NCI-H2171 (cell line): ENCODE measurements at regions not wholly inside any gene's neighbourhood (a gene's known extent, or its start where the extent isn't known, plus 50 kb on each side); places are given as distances from the start of the nearest gene placed in this dataset.

Experiments used
- DNase-seq: peaks from one replicate; lab custom pipeline; 2025; lab: John Stamatoyannopoulos, UW

DNA sequence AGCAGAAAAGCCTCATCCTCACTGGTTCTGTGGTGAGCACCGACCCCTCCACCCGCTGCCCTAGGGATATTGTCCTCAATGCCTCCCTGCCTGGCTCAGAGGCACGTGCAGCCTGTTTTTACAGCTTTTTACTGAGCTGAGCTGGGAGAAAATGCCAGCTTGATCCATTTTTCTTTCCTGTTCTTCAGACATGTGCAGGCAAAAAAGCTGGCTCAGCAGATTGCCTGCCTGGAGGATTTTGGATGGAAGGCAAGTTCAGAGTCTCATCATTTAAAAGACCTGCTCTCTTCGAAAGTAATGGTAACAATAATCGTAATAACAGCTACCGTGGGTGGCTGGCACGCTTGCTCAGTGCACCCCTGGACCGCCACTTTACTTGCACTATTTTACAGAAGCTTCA lies 135.0 kb upstream of the SMIM23 start:
- DNase-seq, result no peak

DNA sequence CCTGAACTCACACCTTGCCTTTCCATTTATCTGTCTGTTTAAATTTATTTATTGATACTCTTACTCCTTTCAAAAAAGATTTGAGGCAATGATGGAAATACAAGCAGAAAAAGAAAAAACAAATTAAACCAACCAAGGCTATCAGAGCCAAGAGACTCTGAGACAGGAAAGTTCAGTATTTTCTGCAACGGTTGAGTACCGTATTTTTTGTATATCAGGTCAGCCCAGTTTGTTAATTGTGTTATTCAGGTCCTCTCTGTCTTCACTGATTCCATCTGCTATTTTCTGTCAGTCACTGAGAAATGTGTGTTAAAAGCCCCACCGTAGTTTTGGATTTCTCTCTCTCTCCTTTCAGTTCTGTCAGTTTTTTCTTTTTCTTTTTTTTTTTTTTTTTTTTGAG lies 134.5 kb upstream of the SMIM23 start:
- DNase-seq, result no peak

DNA sequence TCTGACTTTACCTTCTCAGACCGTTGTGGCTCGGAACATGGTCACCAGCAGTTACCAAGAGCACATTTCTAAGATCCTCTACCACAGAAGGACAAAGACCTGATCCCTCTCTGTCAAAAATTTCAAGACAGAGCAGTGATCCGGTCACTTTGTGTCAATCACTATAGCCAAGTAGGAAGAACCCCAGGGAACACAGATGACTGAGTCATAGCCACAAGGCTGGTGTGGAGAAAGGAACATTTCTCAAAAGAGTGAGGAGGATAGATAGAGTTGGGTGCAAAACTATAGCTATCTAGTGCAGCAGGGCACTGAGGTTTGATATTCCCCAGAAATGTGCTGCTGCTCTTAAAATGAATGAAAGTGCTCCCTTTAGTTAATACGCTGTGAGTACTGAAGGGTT lies 130.7 kb upstream of the SMIM23 start:
- DNase-seq, result no peak

DNA sequence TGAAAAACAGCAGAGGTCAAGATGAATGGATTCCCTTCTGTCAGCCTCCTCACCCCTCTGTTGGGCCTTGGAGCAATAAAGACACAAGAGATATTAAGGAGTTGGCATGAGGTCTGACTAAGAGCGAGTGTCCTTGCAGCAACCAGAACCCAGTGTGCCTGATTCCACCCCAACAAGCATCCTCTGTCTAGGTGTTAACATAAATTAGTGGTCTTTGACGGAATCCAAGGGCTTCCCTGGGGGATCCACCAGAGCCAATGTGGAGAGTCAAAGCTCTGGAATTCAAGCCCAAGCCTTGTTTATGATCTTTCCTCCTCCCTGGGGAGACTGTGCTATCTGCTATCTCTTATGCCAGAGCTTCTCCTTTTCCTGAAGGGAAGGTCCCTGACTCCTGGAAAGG lies 128.1 kb upstream of the SMIM23 start:
- no peak for DNase-seq

DNA sequence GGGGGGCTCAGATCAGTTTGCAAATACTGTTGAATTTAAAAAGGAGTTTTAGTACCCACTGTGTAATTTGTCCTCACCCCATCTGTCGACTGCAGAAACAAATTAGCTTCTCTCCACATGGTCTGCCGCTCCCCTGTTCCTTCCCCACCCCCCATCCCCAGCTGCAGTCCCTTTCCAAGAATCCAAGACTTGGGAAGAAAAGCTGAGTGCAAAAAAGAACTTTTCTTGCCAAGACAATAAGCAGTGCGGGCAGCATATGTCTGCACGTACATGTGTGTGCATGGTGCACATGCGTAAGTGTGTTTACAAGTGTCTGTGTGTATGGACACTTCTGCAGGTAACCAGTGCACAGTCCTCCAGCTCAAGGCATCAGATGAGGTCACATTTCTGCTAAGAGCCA lies 125.7 kb upstream of the SMIM23 start:
- DNase-seq, result no peak

DNA sequence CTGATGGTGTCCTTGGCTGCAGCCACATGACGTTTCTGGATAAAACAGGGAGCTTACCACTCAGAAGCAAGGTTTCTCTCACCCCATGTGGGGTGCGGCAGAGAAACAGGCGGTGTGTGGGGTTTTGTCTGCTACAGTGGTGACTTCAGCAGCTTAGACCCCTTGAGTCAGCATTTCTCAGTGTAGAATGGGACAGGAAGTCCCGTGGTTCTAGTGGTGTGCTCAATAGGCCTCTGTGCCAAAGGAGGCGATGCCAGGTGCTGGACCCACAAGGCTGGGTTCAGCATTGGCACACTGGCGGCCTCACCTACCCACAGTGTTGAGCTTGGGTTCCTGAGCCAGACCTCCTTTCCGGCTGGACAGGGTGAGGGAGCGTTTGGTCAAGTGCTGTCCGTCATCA lies 125.2 kb upstream of the SMIM23 start:
- no peak for DNase-seq

DNA sequence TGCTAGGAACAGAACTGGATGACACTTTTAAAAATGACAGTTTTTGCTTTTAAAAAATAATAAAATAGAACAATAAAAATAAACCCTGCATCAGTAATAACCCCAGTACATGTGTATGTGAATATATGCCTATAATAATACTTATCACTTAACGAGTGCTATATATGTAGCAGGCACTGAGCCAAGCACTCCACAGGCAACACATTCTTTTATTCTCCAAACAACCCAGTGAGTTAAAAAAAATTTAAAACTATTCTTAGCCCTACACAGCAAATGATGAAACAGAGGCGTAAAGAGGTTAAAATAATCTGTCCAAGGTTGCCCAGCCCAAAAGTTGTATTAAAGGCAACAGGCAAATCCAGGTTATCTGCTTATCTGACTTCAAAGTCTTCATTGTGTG lies 124.5 kb upstream of the SMIM23 start:
- no peak for DNase-seq

DNA sequence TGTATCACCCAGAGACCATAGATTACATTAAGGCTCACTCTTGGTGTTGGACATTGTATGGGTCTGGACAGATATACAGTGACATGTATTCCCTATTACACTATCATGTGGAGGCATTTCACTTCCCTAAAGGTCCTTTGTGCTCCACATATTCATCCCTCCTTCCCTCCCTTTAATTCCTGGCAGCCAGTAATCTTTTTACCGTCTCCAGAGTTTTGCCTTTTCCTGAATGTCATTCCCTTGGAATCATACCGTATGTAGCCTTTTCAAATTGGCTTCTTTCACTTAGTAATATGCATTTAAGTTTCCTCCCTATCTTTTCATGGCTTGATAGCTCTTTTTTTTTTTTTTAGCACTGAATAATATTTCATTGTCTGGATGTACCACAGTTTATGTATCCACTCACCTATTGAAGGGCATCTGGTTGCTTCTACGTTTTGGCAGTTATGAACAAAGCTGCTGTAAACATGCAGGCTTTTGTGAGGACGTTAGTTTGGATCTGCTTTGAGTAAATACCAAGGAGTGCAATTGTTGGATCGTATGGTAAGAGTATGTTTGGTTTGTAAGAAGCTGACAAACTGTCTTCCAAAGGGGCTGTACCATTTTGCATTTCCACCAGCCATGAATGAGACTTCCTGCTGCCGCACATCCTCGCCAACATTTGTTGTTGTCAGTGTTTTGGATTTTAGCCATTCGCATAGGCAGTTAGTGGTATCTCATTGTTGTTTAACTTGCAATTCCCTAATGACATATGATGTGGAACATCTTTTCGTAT lies 122.1 kb upstream of the SMIM23 start:
- DNase-seq, result no peak

DNA sequence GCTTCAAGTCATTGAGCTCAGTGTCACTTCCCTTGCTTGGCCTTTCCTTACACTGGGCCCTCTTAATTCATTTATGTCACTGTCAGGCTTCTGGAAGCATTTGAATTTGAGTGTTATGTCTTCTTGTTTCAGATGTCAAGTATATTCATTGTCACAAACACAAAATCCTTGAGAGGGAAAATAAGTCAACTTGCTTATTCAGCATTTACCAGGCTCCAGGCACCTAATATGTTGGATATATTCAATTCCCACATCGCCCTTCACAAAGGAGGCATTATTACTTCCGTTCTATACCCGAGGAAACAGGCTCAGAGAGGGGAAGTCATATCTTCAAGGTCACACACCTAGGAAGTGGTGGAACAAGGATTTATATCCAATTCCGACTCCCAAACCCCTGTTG lies 121.1 kb upstream of the SMIM23 start:
- DNase-seq, result no peak

DNA sequence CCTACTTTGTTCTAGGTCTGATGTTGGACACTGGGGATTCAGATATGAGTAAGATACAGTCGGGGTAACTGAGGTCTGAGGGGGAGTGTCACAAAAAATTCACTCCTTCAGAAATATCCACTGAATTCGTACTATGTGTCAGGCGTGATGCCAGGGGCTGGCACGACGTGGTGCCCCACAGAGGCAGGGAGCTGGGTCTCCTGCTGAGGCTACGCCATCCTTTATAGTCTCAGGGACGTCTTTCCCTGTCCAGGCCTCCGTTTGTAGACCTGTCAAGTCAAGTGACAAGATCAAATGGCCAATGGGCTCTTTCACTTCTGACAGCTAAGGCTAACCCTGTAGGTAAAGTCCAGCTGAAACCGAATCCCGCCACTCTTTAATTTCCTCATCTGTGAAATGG lies 118.8 kb upstream of the SMIM23 start:
- DNase-seq, result no peak

DNA sequence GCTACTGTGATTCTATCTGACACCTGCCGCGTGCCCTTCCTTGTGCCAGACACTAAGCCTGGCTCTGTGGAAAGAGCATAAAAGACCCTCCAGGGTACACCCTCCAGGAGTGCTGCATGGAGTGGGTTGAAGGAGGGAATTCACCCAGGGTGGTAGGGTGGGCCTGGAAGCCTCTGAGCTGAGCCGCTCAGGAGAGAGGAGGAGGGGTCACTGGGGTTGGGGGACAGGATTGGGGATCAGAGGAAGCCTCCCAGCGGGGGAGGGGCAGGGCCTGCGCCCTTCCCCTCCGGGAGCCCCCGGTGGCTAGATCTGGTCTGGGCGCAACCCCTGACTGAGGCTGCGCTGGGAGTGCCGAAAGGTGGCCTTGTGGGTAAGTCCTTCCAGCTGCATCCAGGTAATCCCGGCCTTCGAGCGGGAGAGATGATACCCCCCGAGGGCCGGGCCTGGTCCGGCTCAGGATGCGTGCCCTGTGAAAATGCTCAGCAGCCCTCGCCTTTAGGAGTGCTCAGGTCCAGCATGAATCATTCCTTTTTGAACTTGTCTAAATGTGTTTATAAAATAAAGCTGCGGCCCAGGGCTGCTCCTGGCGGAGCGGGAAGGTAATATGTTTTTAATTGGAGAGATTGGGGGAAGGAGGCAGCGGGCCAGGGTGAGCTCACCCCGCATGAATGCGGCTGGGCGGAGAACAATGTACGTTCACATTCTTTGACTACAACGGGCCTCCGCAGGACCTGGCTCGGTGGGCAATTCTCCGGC lies 118.1 kb upstream of the SMIM23 start:
- no peak for DNase-seq

DNA sequence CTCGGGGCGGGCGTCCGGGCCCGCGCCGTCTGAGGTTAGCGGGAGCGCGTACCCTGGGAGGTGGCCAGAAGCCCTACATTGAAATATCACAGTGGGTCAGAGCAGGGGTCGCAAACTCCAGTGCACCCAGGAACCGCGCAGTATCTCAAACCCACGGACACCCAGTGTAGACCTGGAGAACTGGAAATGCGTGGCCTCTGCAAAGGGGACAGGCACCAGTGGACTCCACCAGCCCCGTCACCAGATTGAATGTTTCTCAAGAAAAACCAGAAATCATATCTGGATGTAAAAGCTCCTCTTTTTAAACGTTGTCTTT lies 117.6 kb upstream of the SMIM23 start:
- no peak for DNase-seq

DNA sequence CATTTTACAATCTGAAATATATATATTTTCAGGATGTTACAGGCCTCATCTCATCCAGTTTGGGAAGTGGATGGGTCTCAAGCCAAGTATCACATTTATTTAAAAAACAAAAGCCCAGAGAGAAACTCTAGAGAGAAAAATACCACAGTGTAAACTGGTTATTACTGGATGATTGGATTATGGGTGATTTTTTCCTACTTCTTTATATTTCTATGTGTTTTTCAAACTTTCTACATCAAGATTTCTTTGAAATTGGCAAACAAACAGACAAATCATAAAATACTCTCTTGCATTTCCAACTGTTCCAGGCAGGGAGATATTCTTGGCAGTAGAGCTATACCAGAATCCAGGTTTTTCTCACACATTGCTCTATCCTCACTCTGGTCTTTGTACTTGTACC lies 116.0 kb upstream of the SMIM23 start:
- no peak for DNase-seq

DNA sequence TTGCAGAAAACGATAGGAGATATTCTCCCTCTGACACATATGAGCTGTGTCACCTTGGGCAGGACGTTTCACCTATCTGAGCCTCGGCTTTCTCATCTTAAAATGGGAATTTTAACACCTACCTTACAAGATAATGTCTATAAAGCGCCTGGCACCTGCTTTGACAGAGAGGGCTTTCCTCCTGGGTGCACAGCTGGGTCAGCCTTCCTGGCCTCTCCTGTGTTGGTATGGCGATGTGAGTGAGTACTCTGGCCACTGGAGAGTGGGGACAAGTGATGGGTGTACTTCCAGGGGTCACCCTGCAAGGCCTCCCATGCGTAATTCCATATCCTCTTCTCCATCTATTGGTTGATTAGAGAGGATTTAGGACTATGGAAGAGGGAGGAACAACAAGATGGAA lies 113.1 kb upstream of the SMIM23 start:
- no peak for DNase-seq

DNA sequence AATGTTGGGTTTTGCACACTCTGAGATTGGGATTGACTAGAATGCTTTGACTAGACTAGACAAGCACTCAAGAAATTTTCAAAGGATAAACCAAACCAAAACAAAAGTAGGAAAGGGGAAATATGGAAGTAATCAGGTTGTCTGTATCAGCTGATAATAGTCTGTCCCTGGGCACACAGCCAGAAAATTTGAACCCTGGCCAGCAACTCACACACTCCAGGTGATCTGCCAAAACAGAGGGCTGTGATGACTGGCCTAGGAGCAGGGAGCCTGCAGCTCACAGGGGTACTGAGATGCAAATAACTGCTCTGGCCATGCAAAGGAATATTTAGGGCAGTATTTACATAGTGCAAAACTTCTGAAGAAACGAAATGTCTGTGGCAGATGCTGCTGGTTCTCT lies 112.3 kb upstream of the SMIM23 start:
- DNase-seq, result no peak

DNA sequence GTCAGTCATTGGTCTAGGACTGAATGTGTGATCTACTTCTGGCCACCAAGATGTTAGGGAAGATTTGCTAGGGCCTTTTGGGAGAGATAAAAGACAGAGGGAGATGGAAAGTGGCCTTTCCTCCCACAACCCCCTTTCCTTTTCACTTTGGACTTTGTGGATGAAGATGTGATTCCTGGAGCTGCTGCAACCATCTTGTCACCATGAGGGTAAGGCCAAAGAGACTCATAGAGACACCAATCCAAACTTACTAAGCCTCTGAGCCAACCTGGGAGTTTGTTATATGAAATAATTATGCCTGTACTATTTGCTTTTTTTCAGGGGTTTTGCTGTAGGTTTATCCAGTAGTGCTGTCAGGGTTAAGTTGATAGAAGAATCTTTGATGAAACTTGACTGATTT lies 111.8 kb upstream of the SMIM23 start:
- no peak for DNase-seq

DNA sequence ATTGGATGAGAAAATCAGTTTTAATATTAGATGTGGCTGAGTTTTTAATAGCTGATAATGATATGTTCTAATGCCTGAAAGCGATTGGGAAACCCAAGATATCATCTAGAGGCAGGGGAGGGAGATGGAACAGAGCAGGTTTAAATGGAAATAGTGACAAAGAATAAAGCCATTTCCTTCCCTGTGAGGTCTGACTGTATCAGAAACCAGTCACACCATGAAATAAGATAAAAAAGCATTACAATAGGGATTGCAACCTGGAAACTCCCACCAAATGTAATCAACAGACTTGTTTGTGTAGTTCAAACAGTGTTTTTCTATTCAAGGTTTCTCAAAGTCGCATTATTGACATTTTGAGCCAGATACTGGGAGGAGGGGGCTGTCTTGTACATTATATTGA lies 110.1 kb upstream of the SMIM23 start:
- no peak for DNase-seq

DNA sequence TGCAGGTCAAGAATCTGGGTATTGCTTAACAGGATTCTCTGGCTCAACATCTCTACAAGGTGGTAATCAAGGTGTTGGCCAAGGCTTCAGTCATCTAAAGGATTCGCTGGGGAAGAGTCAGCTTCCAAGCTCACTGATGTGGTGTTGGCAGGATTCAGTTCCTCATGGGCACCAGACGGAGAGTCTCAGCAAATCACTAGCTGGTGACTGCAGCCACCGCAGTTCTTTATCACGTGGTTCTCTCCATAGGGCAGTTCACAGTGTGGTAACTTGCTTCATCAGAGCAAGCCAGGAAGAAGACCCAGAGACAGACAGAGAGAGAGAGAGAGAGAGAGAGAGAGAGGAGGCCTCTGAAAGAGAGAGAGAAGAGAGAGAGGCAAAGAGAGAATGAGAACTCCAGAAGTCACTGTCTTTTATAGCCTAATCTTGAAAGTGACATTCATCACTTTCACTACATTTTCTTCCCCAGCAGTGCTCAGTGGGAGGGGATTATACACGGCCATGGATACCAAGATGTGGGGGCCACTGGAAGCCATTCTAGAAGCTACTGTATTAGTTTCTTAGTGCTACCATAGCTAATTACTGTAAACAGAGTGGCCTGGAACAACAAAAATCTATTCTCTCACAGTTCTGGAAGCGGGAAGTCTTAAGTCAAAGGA lies 109.2 kb upstream of the SMIM23 start:
- DNase-seq, result no peak

DNA sequence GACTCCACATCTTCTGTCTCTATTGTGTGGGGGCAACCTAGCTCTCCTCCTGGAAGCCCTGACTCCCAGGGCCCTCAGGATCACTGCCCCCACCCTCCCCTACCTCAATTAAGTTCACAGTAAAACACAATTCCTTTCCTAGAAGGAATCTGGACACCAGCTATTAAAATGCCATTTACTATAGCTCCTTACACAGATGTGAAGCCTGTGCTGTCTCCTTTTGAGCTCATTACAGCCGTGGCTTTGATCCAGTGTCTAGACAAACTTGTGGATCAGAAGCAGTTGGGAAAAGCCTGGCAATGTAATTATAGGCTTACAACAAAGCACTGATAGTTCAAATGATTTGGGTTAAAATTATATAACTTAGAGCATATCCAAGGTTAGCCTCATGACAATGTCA lies 107.0 kb upstream of the SMIM23 start:
- no peak for DNase-seq

DNA sequence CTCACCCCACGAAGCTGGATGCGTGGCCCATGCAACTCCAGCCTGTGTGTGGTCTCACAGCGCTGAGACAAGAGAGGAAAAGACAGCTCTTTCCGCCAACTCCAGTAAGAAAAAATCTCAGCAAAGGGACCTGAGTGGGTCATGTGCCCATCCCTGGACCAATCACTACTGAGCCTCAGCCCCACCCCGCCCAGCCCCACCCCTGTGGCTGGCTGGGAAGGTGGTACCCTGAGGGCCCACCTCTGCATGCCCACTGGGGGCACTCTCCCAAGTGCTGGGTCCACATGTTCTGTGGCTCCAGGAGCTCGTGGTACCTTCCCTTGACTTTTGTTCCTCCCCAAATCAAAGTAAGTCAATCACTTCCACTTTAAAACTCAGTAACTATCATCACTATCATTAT lies 105.1 kb upstream of the SMIM23 start:
- DNase-seq, result no peak

DNA sequence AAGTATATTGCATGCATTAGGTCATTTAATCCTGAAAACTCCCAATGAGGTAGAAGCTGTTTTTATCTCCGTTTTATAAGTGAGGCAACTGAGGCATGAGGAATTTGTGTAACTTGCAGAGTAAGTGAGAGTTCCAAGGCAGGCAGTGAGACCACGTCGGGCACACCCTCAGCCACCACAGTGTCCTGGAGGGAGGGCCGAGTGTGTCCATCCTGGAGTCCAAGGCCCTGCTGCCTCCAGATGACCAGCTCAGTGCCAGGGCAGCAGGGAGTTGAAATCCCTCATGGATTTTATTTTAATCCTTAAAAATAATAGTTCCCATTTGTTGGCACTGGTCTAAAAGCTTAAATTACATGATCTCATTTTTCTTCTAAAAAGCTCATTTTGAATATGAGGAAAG lies 104.6 kb upstream of the SMIM23 start:
- DNase-seq, result no peak

DNA sequence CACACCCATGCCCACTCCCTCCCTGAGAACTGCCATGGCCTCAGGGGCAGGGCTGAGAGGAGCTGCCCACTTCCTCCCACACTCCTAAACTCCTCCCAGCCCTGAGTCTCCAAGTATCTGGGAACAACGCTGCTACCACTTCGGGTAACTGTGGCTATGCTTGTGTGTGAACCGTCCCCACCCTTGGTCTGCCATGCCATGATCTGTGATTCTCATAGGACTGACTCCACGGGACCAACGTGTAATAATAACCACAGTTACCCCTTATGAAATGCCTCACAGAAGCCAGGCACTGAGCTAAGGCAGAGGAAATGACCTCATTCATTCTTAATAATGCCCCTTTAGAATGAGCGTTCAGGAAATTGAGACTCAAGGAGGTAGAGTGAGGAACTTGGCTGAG lies 103.9 kb upstream of the SMIM23 start:
- no peak for DNase-seq

DNA sequence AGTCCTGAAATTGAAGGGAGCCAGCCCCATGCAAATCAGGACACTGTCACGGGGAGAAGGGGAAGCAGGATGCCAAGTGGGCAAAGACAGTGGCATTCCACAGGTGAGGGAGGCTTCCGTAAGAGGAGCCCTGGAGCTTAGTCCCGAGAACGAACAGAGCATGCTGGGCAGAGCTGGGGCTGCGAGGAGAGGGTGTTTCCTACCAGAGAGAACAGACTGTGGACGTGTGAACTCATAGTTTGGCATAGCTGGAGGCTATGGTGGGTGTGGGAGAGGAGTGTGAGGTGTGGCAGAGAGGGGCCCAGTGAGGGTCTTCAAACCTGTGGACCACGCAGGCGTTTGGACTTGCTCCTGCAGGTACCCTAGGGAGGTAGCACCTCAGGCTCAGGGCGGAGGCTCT lies 102.8 kb upstream of the SMIM23 start:
- DNase-seq, result no peak

DNA sequence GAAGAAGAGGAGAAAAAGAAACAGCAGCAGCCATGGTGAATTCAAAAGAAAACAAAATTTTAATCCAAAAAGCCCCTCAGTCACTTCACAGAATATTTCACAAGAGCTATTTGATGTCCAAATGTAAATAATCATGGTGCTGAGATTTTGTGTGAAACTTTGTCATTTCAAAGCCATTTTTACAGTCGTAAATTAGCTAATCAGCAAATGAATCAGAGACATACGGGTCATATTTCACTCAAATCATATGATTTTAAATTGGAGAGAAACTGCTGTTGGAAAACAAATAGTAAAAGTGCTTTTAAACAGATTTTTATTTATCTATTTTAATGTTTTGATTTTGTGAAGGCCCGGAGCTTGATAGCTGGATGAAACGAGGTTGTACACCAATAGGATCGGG lies 101.4 kb upstream of the SMIM23 start:
- no peak for DNase-seq
